ENCODE measurements at regions not wholly inside any gene's neighbourhood (a gene's known extent, or its start where the extent isn't known, plus 50 kb on each side); places are given as distances from the start of the nearest gene placed in this dataset.

GRCh38 chr13:87287721-87288120, 383.4 kb upstream of the SLITRK5 start:
- H3K27me3 ChIP-seq: no peaks in the 10 kb centered on the region
- DNase-seq: no peak
- no peak for TF ChIP-seq POLR2A (IDR thresholded peaks at IDR 0.05)
- TF ChIP-seq CTCF (IDR thresholded peaks at IDR 0.05): no peak
- no peaks in the 10 kb centered on the region for H3K4me1 ChIP-seq
- no peak overlapping the region for H3K4me3 ChIP-seq
- no peaks in the 10 kb centered on the region for H3K9me3 ChIP-seq
- no peak overlapping the region for H3K27ac ChIP-seq
- no peaks in the 10 kb centered on the region for H3K36me3 ChIP-seq

- Histone ChIP-seq H3K36me3 (no peaks in the 10 kb centered on the region), H3K4me3 (no peak overlapping the region), H3K27ac (no peak overlapping the region), H3K4me1 (no peaks in the 10 kb centered on the region), H3K9me3 (no peaks in the 10 kb centered on the region), H3K27me3 (no peaks in the 10 kb centered on the region)
- no peak for TF ChIP-seq CTCF (IDR thresholded peaks at IDR 0.05)
- no peak for TF ChIP-seq POLR2A (IDR thresholded peaks at IDR 0.05)
- no peak for DNase-seq
Measured at GRCh38 chr13:87295636-87296035, 375.5 kb upstream of the SLITRK5 start.

GRCh38 chr13:87302034-87302433, 369.1 kb upstream of the SLITRK5 start:
- TF ChIP-seq CTCF (IDR thresholded peaks at IDR 0.05) (no peak), POLR2A (IDR thresholded peaks at IDR 0.05) (no peak)
- H3K27me3 ChIP-seq: no peaks in the 10 kb centered on the region
- no peaks in the 10 kb centered on the region for H3K4me1 ChIP-seq
- H3K27ac ChIP-seq: no peak overlapping the region
- H3K9me3 ChIP-seq: no peaks in the 10 kb centered on the region
- DNase-seq: no peak
- no peak overlapping the region for H3K4me3 ChIP-seq
- H3K36me3 ChIP-seq: no peaks in the 10 kb centered on the region

- H3K36me3 ChIP-seq: no peaks in the 10 kb centered on the region
- no peak overlapping the region for H3K27ac ChIP-seq
- H3K9me3 ChIP-seq: no peaks in the 10 kb centered on the region
- H3K4me1 ChIP-seq: no peaks in the 10 kb centered on the region
- H3K27me3 ChIP-seq: no peaks in the 10 kb centered on the region
- no peak for DNase-seq
- no peak overlapping the region for H3K4me3 ChIP-seq
- TF ChIP-seq CTCF (IDR thresholded peaks at IDR 0.05) (no peak), POLR2A (IDR thresholded peaks at IDR 0.05) (no peak)
Measured at GRCh38 chr13:87302931-87303330, 368.2 kb upstream of the SLITRK5 start.

- no peaks in the 10 kb centered on the region for H3K36me3 ChIP-seq
- no peaks in the 10 kb centered on the region for H3K4me1 ChIP-seq
- TF ChIP-seq CTCF (IDR thresholded peaks at IDR 0.05) (no peak), POLR2A (IDR thresholded peaks at IDR 0.05) (no peak)
- no peak overlapping the region for H3K27ac ChIP-seq
- no peak overlapping the region for H3K4me3 ChIP-seq
- H3K9me3 ChIP-seq: no peaks in the 10 kb centered on the region
- H3K27me3 ChIP-seq: no peaks in the 10 kb centered on the region
- no peak for DNase-seq
Measured at GRCh38 chr13:87311165-87311564, 360.0 kb upstream of the SLITRK5 start.

GRCh38 chr13:87314822-87315221, 356.3 kb upstream of the SLITRK5 start:
- no peaks in the 10 kb centered on the region for H3K36me3 ChIP-seq
- H3K4me3 ChIP-seq: no peak overlapping the region
- no peak for DNase-seq
- H3K27me3 ChIP-seq: no peaks in the 10 kb centered on the region
- H3K9me3 ChIP-seq: no peaks in the 10 kb centered on the region
- TF ChIP-seq POLR2A (IDR thresholded peaks at IDR 0.05) (no peak), CTCF (IDR thresholded peaks at IDR 0.05) (no peak)
- no peaks in the 10 kb centered on the region for H3K4me1 ChIP-seq
- no peak overlapping the region for H3K27ac ChIP-seq
